Transverse colon (tissue), 4 donors: ENCODE measurements at regions not wholly inside any gene's neighbourhood (a gene's known extent, or its start where the extent isn't known, plus 50 kb on each side); places are given as distances from the start of the nearest gene placed in this dataset.

Source experiments
- DNase-seq: peaks from one replicate; pipeline ENCODE4 v3.0.0-alpha.2; 2019
- H3K27ac ChIP-seq, 4 donors: fragments of 200-600 bp; sonication (generic); 2 replicates each; pipeline ENCODE4 v1.5.1; 2016 to 2018; ENCODE audit warnings: inconsistent platforms in 4 of 4
- H3K27me3 ChIP-seq: fragments of 200-600 bp; sonication (generic); 2 replicates; pipeline ENCODE4 v1.5.1; 2017; ENCODE audit warnings: inconsistent platforms
- H3K36me3 ChIP-seq, 4 donors: fragments of 200-600 bp; sonication (generic); 2 replicates each; pipeline ENCODE4 v1.5.1; 2017 to 2019; ENCODE audit warnings: inconsistent platforms in 4 of 4
- H3K4me1 ChIP-seq, 4 donors: fragments of 200-600 bp; sonication (generic); 2 replicates each; pipeline ENCODE4 v1.5.1; 2017 to 2020; ENCODE audit warnings: inconsistent platforms in 4 of 4
- H3K4me3 ChIP-seq, 4 donors: fragments of 200-600 bp; sonication (generic); 1 replicate in 1 of 4; 2 replicates in 3 of 4; pipeline versions ENCODE4 v1.5.1 to v1.6.1; 2017 to 2019; ENCODE audit warnings: inconsistent platforms in 4 of 4
- H3K9me3 ChIP-seq, 2 donors: fragments of 200-600 bp; sonication (generic); 2 replicates each; pipeline ENCODE4 v1.5.1; 2017 to 2019; ENCODE audit warnings: inconsistent platforms in 2 of 2
- CTCF ChIP-seq, 5 experiments: fragments of 200-600 bp in 3 of 5; fragments of 450-650 bp in 2 of 5; sonication (generic) in 3 of 5; IDR thresholded peaks; 1 replicate in 2 of 5; 2 replicates in 3 of 5; pipeline ENCODE4 v1.5.1; 2016 to 2017; ENCODE audit warnings: antibody characterized with exemption in 5 of 5, inconsistent platforms in 3 of 5, mild to moderate bottlenecking in 2 of 5, moderate library complexity in 1 of 5
- EP300 ChIP-seq: sonication (generic); formaldehyde crosslinking; IDR thresholded peaks from one replicate; pipeline ENCODE4 v1.6.1; 2017; ENCODE audit warnings: antibody characterized with exemption, low read depth
- POLR2A ChIP-seq: fragments of 450-650 bp; IDR thresholded peaks from one replicate; pipeline ENCODE4 v1.6.1; 2016; ENCODE audit warnings: antibody characterized with exemption, mild to moderate bottlenecking, moderate library complexity
- POLR2AphosphoS5 ChIP-seq, 3 donors: sonication (generic); formaldehyde crosslinking; IDR thresholded peaks; one replicate each; pipeline ENCODE4 v1.6.1; 2016; ENCODE audit warnings: antibody characterized with exemption in 3 of 3
- WGBS, 2 donors: methylation state at CpG; one replicate each; pipeline ENCODE4 v1.1.5; 2018; ENCODE audit warnings: low coverage in 1 of 2; 5-methylcytosine and 5-hydroxymethylcytosine counted together
- in situ Hi-C, 4 donors: fragments of 200-750 bp; cut with MboI; loops; one replicate each; pipeline versions ENCODE4 v1.15.0 to v1.15.1; 2017; ENCODE audit warnings: low sequenced_read_pairs in 3 of 4, low pct_ligation_motif_present in 1 of 4, low pct_unique_long_range_greater_than_20kb in 1 of 4
- intact Hi-C: fragments of 100-400 bp; cut with DNase I; formaldehyde crosslinking; loops from one replicate; pipeline ENCODE4 v1.15.1; 2023; ENCODE audit warnings: low total_unique reads

DNA sequence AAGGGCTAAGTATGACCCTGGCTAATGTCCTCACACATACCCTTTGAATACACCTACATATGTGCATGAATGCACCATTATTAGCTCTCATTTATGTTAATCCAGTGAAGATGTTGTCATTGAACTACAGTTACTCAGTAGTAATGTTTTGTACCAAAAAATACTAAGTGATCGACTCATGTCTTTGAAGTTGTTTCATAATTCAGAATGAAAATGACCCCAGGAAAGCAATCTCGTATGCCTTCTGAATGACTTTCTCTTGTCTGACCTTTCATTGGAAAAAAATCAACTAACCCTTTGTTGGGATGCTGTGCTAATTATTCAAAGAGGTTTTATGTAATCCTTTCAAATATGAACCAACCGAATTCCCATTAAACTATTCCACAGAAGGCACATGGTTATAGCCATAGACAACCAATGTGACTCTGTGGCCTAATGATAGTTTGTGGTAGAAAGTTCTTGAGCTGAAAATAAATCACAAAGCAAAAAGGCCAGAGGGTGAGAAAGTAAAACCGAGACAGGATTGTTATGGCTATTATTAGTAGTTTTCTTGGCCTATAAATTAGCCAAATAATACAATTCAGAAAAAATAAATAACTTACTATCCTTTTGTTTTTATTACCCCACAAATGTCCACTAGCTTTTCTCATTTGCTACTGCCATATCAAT, 86.8 kb upstream of the STARD13 start:
- H3K4me1 ChIP-seq: peaks cover 0 to 3% (median 0%) of the 10 kb centered on the region in 4 donors
- intact Hi-C loops: no loop called here
- H3K36me3 ChIP-seq: no peaks in the 10 kb centered on the region
- DNase-seq: no peak
- no peak overlapping the region for H3K27ac ChIP-seq
- H3K27me3 ChIP-seq: no peaks in the 10 kb centered on the region
- H3K9me3 ChIP-seq: no peaks in the 10 kb centered on the region
- no peak overlapping the region for H3K4me3 ChIP-seq
- 69 to 72% methylated on average over 4 of the region's 4 CpGs for WGBS, 2 donors
- in situ Hi-C loops: no loop called here
- TF ChIP-seq EP300 (no peak), POLR2AphosphoS5 (IDR thresholded peaks at IDR 0.05) (no peak), POLR2A (no peak), CTCF (IDR thresholded peaks at IDR 0.05) (no peak)

DNA sequence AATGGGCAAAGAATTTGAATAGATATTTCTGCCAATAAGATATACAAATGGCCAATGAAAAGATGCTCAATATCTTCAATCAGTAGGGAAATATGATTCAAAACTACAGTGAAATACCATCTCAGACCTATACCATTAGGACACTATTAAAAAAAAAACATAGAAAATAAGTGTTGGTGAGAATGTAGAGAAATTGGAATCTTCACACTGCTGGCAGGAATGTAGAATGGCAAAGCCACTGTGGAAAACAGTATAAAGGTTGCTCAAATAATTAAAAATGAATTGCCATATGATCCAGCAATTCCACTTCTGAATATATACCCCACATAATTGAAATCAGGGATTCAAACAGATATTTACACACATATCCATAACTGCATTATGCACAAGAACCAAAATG, 88.1 kb upstream of the STARD13 start:
- Histone ChIP-seq H3K36me3 (no peaks in the 10 kb centered on the region), H3K4me1 (no peaks in the 10 kb centered on the region), H3K9me3 (no peaks in the 10 kb centered on the region), H3K4me3 (no peak overlapping the region), H3K27me3 (no peaks in the 10 kb centered on the region), H3K27ac (no peak overlapping the region)
- no peak for DNase-seq
- in situ Hi-C loops: no loop called here
- TF ChIP-seq CTCF (IDR thresholded peaks at IDR 0.05) (no peak), POLR2AphosphoS5 (IDR thresholded peaks at IDR 0.05) (no peak), POLR2A (no peak), EP300 (no peak)
- intact Hi-C loops: no loop called here

- Histone ChIP-seq H3K27me3 (no peaks in the 10 kb centered on the region), H3K36me3 (no peaks in the 10 kb centered on the region), H3K4me3 (no peak overlapping the region), H3K4me1 (no peaks in the 10 kb centered on the region), H3K27ac (no peak overlapping the region), H3K9me3 (no peaks in the 10 kb centered on the region)
- no peak for DNase-seq
- no peak for TF ChIP-seq POLR2A
- in situ Hi-C loops (no loop called here), intact Hi-C loops (no loop called here)
- 63% methylated on average over 1 of the region's 1 CpG; no CpG with 5 or more reads in 1 of the 2 donors for WGBS, 2 donors
Observed at GRCh38 chr13:33375421-33375820, 89.9 kb upstream of the STARD13 start.

DNA sequence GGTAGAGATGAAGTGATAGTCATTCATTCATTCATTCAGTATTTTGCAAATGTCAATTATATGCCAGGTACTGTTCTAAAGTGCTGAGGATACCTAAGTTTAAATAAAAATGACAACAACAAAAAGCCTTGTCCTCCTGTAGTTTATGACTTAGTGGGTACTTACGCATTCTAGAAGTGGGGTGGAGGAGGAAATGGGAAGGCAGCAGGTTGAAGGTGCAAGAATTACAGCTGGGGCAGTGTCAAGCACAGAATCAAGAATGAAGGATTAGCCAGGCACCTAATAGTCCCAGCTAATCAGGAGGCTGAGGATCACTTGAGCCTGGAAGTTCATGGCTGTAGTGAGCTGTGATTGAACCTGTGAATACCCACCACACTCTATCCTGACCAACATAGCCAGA, 90.7 kb upstream of the STARD13 start:
- in situ Hi-C loops: no loop called here
- H3K9me3 ChIP-seq: no peaks in the 10 kb centered on the region
- intact Hi-C loops: no loop called here
- no peaks in the 10 kb centered on the region for H3K36me3 ChIP-seq
- TF ChIP-seq POLR2A (no peak), EP300 (no peak), CTCF (IDR thresholded peaks at IDR 0.05) (no peak), POLR2AphosphoS5 (IDR thresholded peaks at IDR 0.05) (no peak)
- H3K27me3 ChIP-seq: no peaks in the 10 kb centered on the region
- DNase-seq: no peak
- 60 to 74% methylated on average over 1 of the region's 1 CpG for WGBS, 2 donors
- no peak overlapping the region for H3K4me3 ChIP-seq
- no peak overlapping the region for H3K27ac ChIP-seq
- no peaks in the 10 kb centered on the region for H3K4me1 ChIP-seq

- DNase-seq: no peak
- Histone ChIP-seq H3K9me3 (no peaks in the 10 kb centered on the region), H3K27me3 (no peaks in the 10 kb centered on the region), H3K36me3 (no peaks in the 10 kb centered on the region), H3K4me1 (no peaks in the 10 kb centered on the region), H3K4me3 (no peak overlapping the region), H3K27ac (no peak overlapping the region)
- in situ Hi-C loops: no loop called here
- TF ChIP-seq POLR2AphosphoS5 (IDR thresholded peaks at IDR 0.05) (no peak), EP300 (no peak), POLR2A (no peak), CTCF (IDR thresholded peaks at IDR 0.05) (no peak)
- intact Hi-C loops: no loop called here
- 88 to 95% methylated on average over 2 to 4 of the region's 4 CpGs for WGBS, 2 donors
Observed at GRCh38 chr13:33377411-33377810, 91.9 kb upstream of the STARD13 start.
